HG03460 (cell line): ENCODE measurements at regions not wholly inside any gene's neighbourhood (a gene's known extent, or its start where the extent isn't known, plus 50 kb on each side); places are given as distances from the start of the nearest gene placed in this dataset.
"Not testable (repeated sequence)": the region's sequence is repeated elsewhere in the genome, so short reads cannot be mapped to it uniquely, and the experiment has no call there.

ENCODE experiments used
- ATAC-seq: cut with Tn5 transposase; IDR thresholded peaks from one replicate; pipeline ENCODE4 v1.9.1; 2021; ENCODE audit not compliant: unreplicated experiment

DNA sequence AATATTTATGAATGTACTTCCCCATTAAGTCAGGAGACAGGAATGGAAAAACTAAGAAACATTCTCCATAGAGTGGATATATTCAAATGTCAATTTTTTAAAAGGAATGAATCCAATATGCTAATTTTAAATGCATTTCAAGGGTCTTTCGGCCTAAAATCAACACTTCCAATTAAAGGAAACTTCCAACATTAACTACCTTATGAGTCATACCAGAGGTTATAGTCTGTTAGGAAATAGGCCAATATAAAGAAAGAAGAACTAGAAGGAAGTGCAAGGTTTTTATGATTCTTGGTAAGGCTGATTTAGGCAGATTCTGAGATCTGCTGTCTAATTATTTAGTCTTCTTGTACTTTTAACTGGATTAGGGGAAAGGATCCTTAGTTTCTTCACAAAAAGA lies 260.1 kb upstream of the EDNRA start:
- ATAC-seq = no peak

DNA sequence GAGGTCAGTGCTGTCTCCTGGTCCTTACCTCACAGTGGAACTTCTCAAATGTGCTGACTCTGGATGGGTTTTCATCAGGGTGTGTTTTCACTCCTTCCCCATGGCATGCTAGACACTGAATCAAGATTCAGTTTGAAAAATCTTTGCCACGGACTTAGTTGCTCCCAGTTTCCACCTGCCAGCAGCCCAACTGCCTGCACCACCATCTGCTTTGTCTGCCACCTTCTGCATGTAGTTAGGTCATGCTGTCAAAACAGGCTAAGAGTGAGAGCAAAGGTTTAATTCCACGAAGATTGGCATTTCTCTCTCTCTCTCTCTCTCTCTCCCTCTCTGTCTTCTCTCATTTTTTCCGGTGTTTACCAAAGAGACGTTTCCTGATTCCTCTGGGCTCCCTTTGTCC lies 258.0 kb upstream of the EDNRA start:
- ATAC-seq = no peak

DNA sequence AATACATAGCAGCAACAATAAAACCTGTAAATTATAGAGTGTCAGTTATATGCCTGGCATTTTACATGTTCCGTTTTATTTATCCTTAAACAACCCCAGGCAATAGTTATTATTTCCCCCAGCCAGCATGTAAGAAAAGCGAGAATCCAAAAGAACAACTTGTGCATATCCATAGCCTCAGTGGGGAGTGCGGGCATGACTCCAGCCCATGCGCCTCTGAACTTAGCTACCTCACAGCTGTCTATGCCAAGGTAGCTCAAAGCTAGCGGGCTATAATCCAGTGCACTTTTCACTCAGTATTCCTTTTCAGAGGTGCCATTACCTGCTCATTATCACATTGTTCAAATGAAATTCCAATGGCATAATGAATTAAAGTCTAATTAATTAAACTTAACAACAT lies 257.3 kb upstream of the EDNRA start:
- no peak for ATAC-seq

DNA sequence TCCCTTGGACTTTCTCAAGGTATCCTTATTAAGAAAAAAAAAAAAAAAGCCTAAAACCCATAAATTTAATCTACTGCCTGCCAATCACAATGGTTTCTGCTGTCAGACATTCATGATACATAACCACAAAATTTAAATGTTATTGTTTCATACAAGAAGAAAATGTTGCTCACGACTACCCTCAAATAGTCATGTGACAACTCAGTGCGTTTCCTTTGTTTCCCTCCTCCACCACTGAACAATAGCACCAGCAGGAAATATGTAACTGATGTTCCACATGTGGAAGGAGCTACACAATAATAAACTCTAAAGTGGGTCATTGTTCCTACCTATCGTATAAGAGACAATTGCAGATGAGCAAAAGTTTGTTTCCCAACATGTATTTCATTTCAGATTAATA lies 244.1 kb upstream of the EDNRA start:
- ATAC-seq = no peak

DNA sequence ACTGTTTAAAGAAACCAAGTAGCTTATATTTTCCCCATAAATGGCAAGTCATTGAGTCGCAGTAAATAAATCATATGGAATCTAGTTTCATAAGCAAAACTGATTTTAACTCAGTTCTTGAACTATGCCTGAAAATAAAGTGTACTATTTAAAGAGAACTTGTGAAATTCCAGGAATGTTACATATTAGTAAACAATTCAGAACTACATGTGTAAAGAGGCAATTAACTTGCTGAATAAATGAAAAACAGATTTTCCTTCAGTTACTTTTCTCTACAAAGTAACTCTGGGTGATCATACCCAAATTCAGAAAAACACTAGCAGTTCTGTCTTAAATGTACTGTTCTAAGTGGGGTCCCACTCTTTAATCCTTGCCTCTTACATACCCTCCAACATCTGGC lies 236.1 kb upstream of the EDNRA start:
- no peak for ATAC-seq

DNA sequence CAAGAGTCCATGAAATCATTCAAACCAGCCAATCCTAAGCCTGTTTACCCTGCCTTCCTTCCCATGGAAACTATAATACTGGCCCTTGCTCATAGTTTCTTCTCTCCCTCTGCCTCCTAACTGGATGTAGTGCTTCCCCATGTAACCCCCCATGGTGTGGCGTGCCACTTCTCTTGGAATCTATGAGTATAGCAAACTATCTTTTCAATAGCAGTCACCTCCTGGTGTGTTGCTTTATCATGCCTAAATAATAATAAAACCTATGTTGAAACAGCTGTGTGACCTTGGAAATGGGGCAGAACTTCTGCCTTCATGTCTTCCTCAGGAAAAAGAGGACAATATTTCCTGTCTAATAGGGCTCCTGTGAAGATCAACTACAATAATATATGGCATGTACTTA lies 234.8 kb upstream of the EDNRA start:
- ATAC-seq = no peak

DNA sequence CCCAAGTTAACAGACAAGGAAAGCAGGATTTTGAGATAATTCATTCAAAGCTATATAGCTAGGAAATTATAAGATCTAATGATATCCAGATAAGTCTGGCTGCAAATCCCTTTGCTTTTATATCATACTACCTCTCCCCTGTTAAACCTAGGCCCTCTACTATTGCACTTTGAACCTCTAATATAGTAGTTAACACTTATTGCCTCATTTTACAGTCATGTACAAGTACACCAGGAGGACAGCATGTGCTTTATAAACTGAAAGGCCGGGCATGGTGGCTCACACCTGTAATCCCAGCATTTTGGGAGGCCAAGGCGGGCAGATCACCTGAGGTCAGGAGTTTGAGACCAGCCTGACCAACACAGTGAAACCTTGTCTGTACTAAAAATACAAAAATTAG lies 234.4 kb upstream of the EDNRA start:
- ATAC-seq = not testable (repeated sequence)

DNA sequence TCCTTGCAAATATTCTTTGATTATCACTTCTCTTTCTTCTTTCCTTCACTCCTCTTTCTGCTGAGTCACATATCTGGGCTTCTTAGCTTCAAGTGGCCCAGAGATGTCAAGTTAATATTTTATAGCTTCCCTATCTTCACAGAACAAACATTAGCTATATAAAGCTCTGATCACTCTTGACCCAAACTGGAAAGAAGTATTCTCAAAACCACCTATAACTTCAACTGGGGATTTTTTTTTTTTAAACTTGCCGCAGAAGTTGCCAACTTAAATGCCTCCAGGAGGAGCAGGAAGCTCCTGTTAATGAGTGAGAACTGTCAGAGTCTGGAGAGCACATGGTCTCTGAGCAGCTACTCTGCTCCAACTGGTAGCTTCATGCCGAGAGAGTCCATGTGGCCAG lies 233.3 kb upstream of the EDNRA start:
- ATAC-seq = no peak

DNA sequence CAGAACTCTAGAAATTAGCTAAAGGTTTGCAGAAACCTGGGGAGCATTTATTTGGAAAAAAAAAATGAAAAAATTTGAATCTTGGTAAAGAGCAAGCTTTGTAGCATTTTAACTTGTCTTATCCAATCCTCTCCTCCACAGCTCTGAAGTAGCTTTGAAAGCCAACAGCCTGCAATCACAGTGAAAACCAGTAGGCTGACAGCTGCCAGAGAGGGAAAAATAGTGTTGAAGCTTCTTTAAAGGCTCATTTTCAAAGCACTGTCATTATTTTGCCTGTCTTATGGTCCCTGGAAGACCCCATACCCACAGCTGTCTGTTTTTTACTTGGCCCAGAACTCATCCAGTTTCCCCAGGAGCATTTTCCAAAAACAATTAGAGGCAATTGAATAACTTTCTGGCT lies 230.8 kb upstream of the EDNRA start:
- ATAC-seq = no peak

DNA sequence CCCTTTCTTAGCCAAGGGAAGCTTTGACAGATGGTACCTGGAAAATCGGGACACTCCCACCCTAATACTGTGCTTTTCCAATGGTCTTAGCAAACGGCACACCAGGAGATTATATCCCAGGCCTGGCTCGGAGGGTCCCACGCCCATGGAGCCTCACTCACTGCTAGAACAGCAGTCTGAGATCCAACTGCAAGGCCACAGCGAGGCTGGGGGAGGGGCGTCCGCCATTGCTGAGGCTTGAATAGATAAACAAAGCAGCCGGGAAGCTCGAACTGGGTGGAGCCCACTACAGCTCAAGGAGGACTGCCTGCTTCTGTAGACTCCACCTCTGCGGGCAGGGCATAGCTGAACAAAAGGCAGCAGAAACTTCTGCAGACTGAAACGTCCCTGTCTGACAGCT lies 225.6 kb upstream of the EDNRA start:
- ATAC-seq = not testable (repeated sequence)

DNA sequence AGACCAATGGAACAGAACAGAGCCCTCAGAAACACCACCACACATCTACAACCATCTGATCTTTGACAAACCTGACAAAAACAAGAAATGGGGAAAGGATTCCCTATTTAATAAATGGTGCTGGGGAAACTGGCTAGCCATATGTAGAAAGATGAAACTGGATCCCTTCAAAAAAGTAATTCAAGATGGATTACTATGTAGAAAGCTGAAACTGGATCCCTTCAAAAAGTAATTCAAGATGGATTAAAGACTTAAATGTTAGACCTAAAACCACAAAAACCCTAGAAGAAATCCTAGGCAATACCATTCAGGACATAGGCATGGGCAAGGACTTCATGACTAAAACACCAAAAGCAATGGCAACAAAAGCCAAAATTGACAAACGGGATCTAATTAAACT lies 221.6 kb upstream of the EDNRA start:
- ATAC-seq = not testable (repeated sequence)

DNA sequence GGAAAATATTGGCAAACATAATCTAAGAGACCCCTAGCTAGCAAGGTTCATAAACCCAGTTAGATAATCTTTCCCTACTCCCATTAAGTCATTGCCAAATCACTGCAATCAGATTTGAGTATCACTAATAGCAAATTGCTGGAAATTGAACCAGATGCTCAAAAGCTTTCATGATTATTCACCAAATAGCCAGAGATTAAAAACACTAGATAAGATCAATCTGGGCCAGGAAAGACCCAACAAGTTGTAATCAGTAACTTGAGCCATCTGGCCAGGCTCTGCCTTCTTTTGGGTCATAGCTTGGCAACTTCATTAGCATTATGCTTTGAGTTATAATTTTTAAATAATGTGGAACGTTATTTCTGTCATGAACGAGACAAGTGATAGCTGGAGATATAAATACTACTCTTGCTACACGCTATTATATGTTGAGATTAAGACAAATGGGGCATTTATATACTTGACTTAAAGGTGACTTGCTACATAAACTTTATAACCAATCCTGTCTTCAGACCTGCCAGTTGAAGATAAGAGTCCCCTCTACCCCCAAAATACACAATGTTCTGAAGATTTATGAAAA lies 196.6 kb upstream of the EDNRA start:
- no peak for ATAC-seq

DNA sequence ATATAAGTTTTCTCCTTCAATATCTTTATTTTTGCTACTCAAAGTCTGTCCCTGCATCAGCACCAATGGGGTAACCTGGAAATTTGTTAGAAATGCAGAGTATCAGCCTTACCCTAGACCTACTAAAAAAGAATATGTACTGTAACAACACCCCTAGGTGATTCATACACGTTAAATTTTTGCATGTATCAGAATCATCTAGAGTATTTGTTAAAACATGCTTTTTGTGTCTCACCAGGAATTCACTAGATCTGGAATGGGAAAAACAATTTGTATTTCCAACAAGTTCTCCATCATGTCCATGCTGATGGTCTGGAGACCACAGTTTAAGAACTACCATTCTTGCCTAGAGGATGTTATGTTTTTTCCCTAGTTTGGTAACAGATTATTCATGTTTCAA lies 196.0 kb upstream of the EDNRA start:
- no peak for ATAC-seq

DNA sequence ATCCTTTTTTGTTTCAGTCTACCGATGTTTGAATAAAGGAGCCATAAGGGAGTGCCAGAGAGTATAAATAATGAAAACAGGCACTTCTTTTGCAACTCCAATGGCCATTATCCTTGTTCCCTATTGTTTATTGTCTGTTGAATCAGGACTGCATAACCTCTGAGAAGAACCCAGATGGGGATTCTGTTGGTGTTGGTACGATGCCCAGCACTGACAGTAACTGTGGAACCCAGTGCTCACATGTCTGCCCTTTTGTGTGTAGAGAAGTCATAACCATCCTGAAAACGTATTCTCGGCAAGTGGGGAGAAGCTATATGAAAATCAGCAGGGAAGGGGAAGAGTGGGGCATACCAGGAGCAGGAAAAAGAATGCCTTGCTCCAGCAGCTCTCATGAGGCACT lies 195.1 kb upstream of the EDNRA start:
- no peak for ATAC-seq

DNA sequence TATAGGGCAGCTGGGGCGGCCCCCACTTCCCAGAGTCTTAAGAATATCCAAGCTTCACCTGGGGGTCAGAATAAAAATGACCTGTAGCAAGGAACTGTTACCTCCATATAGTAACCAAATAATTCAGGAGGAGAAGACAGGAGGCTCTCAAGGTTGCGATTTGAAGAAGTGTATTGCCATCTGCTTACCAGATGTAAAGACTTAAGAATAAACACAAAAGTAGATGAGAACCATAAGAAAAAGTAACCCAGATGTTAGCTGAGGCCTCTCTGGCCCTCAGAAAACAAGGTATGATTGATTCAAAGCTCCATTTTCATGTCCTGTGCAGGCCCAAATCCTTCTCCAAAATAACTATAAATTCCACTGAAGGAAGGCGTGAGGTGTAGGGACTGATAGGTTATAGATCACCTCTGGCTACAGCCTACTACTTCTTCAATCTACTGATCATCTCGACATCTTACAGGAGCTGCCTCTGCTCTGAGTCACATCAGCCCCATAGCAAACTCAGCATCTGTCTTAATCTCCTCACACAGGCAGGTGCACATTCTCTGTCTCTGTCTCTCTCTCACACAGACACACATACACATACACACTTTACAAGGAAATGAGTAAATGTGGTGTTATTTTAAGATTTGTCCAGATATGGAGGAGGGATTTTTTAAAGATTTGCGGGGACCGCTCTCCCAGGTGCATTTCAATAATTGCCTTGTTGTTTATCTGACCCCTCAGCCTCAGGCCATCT lies 193.9 kb upstream of the EDNRA start:
- ATAC-seq = no peak

DNA sequence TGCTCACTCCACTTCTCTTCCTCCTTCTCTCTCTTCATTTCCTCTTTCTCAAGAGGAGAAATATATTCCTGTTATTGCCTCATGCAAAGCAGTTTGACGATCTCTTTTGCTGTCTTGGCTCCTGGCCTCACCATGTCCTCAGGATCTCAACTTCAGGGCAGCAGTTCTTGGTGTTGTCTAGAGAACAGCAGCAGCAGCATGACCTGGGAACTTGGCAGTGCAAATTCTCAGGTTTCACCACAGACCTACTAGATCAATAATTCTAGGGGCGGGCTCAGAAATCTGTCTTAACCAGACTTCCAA lies 193.4 kb upstream of the EDNRA start:
- ATAC-seq = no peak

DNA sequence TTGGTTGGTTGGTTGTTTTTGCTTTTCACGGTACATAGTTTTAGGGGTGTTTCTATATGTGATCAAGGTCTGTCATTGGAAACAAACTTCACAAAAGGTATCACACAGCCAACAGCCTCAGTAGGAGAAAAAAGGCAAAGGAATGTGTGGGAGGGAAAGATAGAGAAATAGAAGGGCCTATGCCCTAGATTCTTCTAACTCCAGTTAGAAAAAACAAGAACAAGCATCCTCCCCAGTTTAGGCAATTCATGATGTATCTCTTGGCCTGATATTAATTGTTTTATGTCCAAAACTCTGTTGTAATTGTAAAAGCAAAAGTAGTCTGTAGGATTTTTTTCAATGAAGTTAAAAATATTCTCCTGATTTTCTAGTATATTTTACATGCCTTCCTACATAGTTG lies 192.4 kb upstream of the EDNRA start:
- no peak for ATAC-seq

DNA sequence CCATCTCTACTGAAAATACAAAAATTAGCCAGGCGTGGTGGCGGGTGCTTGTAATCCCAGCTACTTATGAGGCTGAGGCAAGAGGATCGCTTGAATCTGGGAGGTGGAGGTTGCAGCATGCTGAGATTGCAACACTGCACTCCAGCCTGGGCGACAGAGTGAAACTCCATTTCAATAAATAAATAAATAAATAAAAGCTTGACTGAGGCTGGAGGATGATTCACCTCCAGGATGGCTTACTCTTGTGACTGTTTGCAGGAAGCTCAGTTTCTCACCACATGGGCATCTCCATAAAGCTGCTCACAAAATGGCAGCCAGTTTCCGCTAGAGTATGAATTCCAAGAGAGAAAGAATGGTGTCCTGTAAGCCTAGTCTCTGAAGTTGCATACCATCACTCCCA lies 191.7 kb upstream of the EDNRA start:
- ATAC-seq = no peak

DNA sequence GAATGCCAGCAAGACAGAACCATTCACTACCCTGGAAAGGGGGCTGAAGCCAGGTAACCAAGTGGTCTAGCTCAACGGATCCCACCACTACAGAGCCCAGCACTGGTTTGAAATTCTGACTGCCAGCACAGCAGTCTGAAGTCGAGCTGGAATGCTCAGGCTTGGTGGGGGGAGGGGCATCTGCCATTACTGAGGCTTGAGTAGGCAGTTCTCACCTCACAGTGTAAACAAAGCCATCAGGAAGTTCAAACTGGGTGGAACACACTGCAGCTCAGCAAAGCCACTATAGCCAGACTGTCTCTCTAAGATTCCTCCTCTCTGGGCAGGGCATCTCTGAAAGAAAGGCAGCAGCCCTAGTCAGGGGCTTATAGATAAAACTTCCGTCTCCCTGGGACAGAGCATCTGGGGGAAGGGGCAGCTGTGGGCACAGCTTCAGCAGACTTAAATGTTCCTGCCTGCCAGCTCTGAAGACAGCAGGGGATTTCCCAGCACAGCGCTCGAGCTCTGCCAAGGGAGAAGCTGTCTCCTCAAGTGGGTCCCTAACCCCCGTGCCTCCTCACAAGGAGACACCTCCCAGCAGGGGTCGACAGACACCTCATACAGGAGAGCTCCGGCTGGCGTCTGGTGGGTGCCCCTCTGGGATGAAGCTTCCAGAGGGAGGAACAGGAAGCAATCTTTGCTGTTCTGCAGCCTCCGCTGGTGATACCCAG lies 188.1 kb upstream of the EDNRA start:
- not testable (repeated sequence) for ATAC-seq

DNA sequence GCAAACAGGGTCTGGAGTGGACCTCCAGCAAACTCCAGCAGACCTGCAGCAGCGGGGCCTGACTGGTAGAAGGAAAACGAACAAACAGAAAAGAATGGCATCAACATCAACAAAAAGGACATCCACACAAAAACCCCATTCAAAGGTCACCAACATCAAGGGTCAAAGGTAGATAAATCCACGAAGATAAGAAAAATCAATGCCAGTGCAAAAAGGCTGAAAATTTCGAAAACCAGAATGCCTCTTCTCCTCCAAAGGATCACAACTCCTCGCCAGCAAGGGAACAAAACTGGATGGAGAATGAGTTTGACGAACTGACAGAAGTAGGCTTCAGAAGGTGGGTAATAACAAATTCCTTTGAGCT lies 187.6 kb upstream of the EDNRA start:
- ATAC-seq = not testable (repeated sequence)

DNA sequence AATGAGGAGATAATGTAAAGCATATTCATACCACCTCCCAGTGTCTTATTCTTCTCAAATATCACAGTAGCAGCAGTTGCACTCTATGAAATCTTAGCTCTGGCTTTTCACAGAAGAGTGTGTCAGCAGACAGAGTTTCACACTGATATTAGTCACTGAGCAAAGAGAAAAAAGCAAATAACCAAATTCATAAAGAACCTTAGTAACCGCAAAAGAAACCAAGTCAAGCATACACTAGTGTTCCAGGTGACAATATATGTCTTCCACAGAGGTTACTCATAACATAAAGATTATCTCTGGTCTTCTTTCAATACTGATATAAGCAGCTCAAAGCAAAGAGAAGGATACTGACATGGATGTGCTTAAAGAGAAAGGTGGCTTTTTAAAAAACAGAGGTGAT lies 181.7 kb upstream of the EDNRA start:
- no peak for ATAC-seq

DNA sequence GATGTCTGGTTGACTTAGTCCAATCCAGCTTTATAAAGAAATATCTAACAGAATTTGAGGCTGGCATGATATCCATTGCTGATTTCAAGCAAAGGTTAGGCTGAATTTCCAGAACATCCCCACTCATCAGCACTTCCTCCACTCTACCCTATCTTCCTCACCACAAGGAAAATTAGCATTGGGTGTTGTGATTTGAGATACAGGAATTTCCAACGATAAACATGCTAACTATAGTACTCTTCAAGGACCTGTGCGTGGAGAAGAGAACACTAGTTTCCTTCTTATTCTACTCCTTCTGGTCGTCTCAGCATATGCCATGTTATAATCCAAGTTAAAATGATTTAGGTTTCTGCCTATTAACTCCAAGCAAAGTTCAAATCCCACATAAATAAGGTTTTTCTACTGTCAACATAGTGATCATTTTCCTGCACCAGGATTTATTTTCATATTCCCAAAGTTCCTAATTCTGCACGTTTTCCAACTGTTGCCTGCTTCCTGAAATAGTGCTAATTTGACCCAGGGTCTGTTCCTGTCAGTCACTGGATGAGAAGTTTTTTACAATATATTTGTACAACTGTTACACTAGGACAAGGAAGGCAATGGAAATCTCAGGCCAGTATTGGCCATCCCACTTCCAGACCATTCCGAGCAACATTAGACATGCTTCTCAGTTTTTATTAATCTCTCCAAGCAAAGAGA lies 177.6 kb upstream of the EDNRA start:
- no peak for ATAC-seq
